Neural cell (in vitro differentiated cells): ENCODE measurements at regions not wholly inside any gene's neighbourhood (a gene's known extent, or its start where the extent isn't known, plus 50 kb on each side); places are given as distances from the start of the nearest gene placed in this dataset.

ENCODE experiments used
- CTCF ChIP-seq: fragments of 450-650 bp; IDR thresholded peaks from 2 replicates; pipeline ENCODE4 v1.5.1; 2014; ENCODE audit warnings: antibody characterized with exemption, mild to moderate bottlenecking, moderate library complexity; ENCODE audit not compliant: poor library complexity, severe bottlenecking
- EP300 ChIP-seq: fragments of 450-650 bp; conservative IDR thresholded peaks from 2 replicates; pipeline ENCODE4 v1.6.1; 2014; ENCODE audit warnings: antibody characterized with exemption, mild to moderate bottlenecking, moderate library complexity; ENCODE audit not compliant: poor library complexity, severe bottlenecking
- EZH2 ChIP-seq: fragments of 200-600, 300-800 bp; shearing (Covaris generic), sonication (generic); IDR thresholded peaks from 2 replicates; pipeline ENCODE4 v1.6.1; 2014; ENCODE audit warnings: antibody characterized with exemption, low read length, borderline replicate concordance, mild to moderate bottlenecking; ENCODE audit not compliant: insufficient read depth, poor library complexity, severe bottlenecking
- RAD21 ChIP-seq: fragments of 450-650 bp; conservative IDR thresholded peaks from 2 replicates; pipeline ENCODE4 v1.6.1; 2014; ENCODE audit warnings: antibody characterized with exemption, mild to moderate bottlenecking, moderate library complexity
- SMC3 ChIP-seq: fragments of 450-650 bp; conservative IDR thresholded peaks from 2 replicates; pipeline ENCODE4 v1.6.1; 2014; ENCODE audit warnings: antibody characterized with exemption, mild to moderate bottlenecking, moderate library complexity; ENCODE audit not compliant: poor library complexity

- no peak for TF ChIP-seq CTCF
- TF ChIP-seq EZH2, result no peak
- no peak for TF ChIP-seq EP300
- TF ChIP-seq RAD21, result no peak
- TF ChIP-seq SMC3, result no peak
Observed at GRCh38 chr11:8814923-8815240, 96.1 kb upstream of the AKIP1 start.
